ENCODE measurements at regions not wholly inside any gene's neighbourhood (a gene's known extent, or its start where the extent isn't known, plus 50 kb on each side); places are given as distances from the start of the nearest gene placed in this dataset.

DNA sequence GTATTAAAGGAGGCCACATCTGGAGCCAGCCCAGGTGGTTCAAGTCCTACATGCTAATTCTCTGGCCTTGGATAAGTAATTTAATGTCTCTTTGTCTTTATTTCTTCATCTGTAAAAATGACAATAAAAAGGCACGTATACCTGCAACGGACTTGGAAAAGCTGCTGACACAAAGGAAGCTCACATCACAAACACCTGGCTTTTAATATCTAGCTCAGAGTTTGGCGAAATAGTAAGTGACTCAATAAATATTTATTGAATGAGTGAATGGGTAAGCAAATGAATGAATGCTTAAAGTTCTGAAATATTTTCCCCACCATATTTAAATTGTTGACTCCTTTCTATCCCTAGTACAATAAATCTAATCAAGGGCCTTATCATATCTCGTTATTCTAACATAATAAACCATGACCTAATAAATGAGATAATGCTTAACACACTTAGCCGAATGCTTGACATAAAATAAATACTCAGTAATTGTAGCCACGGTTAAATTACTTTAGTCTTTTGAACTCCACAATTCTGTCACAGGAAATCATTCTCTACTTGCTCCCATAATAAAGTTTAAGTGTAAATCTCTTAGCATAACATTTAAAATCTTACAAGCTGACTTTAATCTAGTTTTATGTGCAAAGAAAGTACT, 74.7 kb upstream of the PALMD start:
- peak in 1 of 5 donors; percentile 59 for DNase-seq

DNA sequence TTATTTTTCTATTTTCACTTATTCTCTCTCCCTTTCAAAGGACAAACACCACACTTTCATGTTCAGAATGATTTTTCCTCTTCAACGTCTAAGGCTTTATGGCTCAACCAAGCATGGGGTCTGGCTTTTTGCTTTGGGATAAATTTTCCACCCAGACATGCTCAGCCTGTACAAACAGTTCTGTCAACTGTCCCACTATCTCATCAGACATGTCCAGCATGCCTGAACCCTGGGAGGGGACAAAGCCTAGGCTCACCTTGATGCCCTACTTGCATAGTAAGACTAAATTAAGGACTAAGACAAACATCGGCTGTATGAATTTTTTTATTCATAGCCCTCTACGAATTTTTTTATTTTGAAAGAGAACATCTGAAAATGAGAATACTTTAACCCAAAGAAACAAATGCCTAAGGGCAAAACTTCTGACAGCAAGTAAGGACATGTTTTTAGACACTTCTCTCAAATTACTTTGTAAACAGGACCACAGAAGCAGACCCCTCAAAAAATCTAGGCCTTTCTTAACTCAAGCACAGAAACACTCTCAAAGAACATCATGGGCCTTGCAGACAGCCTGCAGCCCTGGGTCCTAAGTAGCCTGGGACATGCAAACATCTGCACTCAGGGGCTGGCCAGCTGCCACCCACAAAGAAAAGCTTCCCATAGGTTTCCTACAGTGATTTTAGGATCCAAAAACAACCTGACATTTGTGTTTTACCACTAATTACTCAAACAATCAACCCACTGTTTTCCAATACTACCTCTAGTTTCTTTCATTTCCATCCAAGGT, 72.3 kb upstream of the PALMD start:
- TF ChIP-seq, protein P1, sequence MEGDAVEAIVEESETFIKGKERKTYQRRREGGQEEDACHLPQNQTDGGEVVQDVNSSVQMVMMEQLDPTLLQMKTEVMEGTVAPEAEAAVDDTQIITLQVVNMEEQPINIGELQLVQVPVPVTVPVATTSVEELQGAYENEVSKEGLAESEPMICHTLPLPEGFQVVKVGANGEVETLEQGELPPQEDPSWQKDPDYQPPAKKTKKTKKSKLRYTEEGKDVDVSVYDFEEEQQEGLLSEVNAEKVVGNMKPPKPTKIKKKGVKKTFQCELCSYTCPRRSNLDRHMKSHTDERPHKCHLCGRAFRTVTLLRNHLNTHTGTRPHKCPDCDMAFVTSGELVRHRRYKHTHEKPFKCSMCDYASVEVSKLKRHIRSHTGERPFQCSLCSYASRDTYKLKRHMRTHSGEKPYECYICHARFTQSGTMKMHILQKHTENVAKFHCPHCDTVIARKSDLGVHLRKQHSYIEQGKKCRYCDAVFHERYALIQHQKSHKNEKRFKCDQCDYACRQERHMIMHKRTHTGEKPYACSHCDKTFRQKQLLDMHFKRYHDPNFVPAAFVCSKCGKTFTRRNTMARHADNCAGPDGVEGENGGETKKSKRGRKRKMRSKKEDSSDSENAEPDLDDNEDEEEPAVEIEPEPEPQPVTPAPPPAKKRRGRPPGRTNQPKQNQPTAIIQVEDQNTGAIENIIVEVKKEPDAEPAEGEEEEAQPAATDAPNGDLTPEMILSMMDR (IDR thresholded peaks at IDR 0.05; ENCODE audit: borderline replicate concordance, extremely low read depth, insufficient read depth) = no peak
- FAIRE-seq (no peak), DNase-seq (peak in 1 of 5 donors; percentile 43)
- intact Hi-C loops (cut with DNase I) = no loop called here
- Histone ChIP-seq H3K9ac (ENCODE audit: low read length in 3 of 3) (no peak overlapping the region), H3K4me1 (ENCODE audit: control insufficient read depth in 2 of 3, insufficient read depth in 2 of 3, low read depth in 1 of 3, low read length in 3 of 3) (no peaks in the 10 kb centered on the region), H3K27me3 (ENCODE audit: control insufficient read depth, insufficient read depth, low read length) (no peaks in the 10 kb centered on the region), H3K4me3 (ENCODE audit: low read length in 3 of 3) (no peak overlapping the region), H3K9me3 (ENCODE audit: control insufficient read depth in 2 of 3, insufficient read depth in 1 of 3, low read length in 3 of 3) (no peaks in the 10 kb centered on the region), H3K36me3 (ENCODE audit: control insufficient read depth in 2 of 3, insufficient read depth in 3 of 3, low read length in 3 of 3) (no peaks in the 10 kb centered on the region), H3K27ac (ENCODE audit: low read depth in 2 of 2, low read length in 2 of 2) (no peak overlapping the region)

More for the DNA sequence above, 74.7 kb upstream of the PALMD start:
- Histone ChIP-seq H3K27me3 (ENCODE audit: control insufficient read depth, insufficient read depth, low read length) (no peaks in the 10 kb centered on the region), H3K27ac (ENCODE audit: low read depth in 2 of 2, low read length in 2 of 2) (no peak overlapping the region), H3K9ac (ENCODE audit: low read length in 3 of 3) (no peak overlapping the region), H3K4me1 (ENCODE audit: control insufficient read depth in 2 of 3, insufficient read depth in 2 of 3, low read depth in 1 of 3, low read length in 3 of 3) (no peaks in the 10 kb centered on the region), H3K9me3 (ENCODE audit: control insufficient read depth in 2 of 3, insufficient read depth in 1 of 3, low read length in 3 of 3) (no peaks in the 10 kb centered on the region), H3K36me3 (ENCODE audit: control insufficient read depth in 2 of 3, insufficient read depth in 3 of 3, low read length in 3 of 3) (no peaks in the 10 kb centered on the region), H3K4me3 (ENCODE audit: low read length in 3 of 3) (no peak overlapping the region)
- intact Hi-C loops (cut with DNase I) = no loop called here
- TF ChIP-seq, protein P1 (IDR thresholded peaks at IDR 0.05; ENCODE audit: borderline replicate concordance, extremely low read depth, insufficient read depth) = no peak
- FAIRE-seq = no peak

DNA sequence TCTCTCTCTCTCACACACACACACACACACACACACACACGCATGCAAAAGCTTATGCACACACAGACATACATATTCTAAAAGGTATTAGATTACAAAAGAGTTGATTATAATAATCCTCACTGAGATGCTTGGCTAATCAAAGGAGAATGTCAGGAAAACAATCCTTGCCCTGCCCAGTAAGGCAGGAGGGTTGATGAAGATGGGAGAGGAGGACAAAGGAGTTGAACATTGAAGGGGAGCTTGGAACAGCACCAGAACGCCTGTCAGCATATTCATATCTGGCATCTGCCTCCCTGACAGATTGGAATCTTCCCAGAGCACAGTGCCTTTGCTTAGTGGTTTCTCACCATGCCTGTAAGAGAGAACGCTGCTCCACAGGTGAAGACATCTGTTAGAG, 68.6 kb upstream of the PALMD start:
- no peak for FAIRE-seq
- Histone ChIP-seq H3K9ac (ENCODE audit: low read length in 3 of 3) (no peak overlapping the region), H3K36me3 (ENCODE audit: control insufficient read depth in 2 of 3, insufficient read depth in 3 of 3, low read length in 3 of 3) (no peaks in the 10 kb centered on the region), H3K27ac (ENCODE audit: low read depth in 2 of 2, low read length in 2 of 2) (no peak overlapping the region), H3K4me1 (ENCODE audit: control insufficient read depth in 2 of 3, insufficient read depth in 2 of 3, low read depth in 1 of 3, low read length in 3 of 3) (no peaks in the 10 kb centered on the region), H3K4me3 (ENCODE audit: low read length in 3 of 3) (no peak overlapping the region), H3K27me3 (ENCODE audit: control insufficient read depth, insufficient read depth, low read length) (no peaks in the 10 kb centered on the region), H3K9me3 (ENCODE audit: control insufficient read depth in 2 of 3, insufficient read depth in 1 of 3, low read length in 3 of 3) (no peaks in the 10 kb centered on the region)
- TF ChIP-seq, protein P1 (IDR thresholded peaks at IDR 0.05; ENCODE audit: borderline replicate concordance, extremely low read depth, insufficient read depth) = no peak
- intact Hi-C loops (cut with DNase I) = no loop called here
- DNase-seq = no peak

Measured in kidney (tissue), 13 donors.